ENCODE measurements at regions not wholly inside any gene's neighbourhood (a gene's known extent, or its start where the extent isn't known, plus 50 kb on each side); places are given as distances from the start of the nearest gene placed in this dataset.
A peak's percentile ranks its signal among the peaks of the same experiment; 100 is the strongest.

GRCh38 chr4:82049294-82049693, 324.5 kb downstream of the HNRNPD start:
- TF ChIP-seq CTCF (IDR thresholded peaks at IDR 0.05; ENCODE audit: insufficient read depth, low read depth, low read length) = no peak
- ChIA-PET POLR2A (no interaction called here), CTCF (no interaction called here)
- no peak for DNase-seq (ENCODE audit: low read depth)
- Histone ChIP-seq H3K36me3 (ENCODE audit: control insufficient read depth, insufficient read depth, low read length) (no peaks in the 10 kb centered on the region), H3K27me3 (ENCODE audit: control insufficient read depth, insufficient read depth, low read length) (peaks cover 8% of the 10 kb centered on the region; the same call in 1 of the 2 replicates), H3K4me3 (ENCODE audit: low read depth, low read length) (no peak overlapping the region)

DNA sequence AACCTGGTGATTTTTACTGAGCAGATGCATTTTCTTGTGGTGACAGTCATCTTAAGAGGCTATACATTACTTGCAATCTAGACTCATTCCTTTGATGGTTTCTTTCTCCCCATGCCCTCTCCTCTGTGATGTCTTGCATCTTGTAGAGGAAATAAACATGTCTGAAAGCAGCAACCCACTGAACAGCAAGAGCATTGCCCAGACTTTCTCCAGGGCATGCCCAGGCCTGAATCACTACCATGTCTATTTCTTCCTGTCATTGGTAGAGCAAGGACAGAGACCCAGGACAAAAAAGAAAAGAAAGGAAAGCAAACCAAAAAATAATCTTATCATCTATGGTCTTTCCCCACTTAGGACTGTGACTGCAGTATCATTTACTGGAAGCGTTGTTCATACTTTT, 326.1 kb downstream of the HNRNPD start:
- Histone ChIP-seq H3K36me3 (ENCODE audit: control insufficient read depth, insufficient read depth, low read length) (no peaks in the 10 kb centered on the region), H3K4me3 (ENCODE audit: low read depth, low read length) (no peak overlapping the region), H3K27me3 (ENCODE audit: control insufficient read depth, insufficient read depth, low read length) (peaks cover 13% of the 10 kb centered on the region)
- no peak for DNase-seq (ENCODE audit: low read depth)
- ChIA-PET POLR2A (no interaction called here), CTCF (no interaction called here)
- no peak for TF ChIP-seq CTCF (IDR thresholded peaks at IDR 0.05; ENCODE audit: insufficient read depth, low read depth, low read length)

- POLR2A ChIA-PET = no interaction called here
- H3K4me3 ChIP-seq (ENCODE audit: low read depth, low read length) = no peak overlapping the region
- DNase-seq (ENCODE audit: low read depth) = no peak
- CTCF ChIA-PET = no interaction called here
- TF ChIP-seq CTCF (IDR thresholded peaks at IDR 0.05; ENCODE audit: insufficient read depth, low read depth, low read length) = no peak
- peaks cover 13% of the 10 kb centered on the region for H3K27me3 ChIP-seq (ENCODE audit: control insufficient read depth, insufficient read depth, low read length)
- no peaks in the 10 kb centered on the region for H3K36me3 ChIP-seq (ENCODE audit: control insufficient read depth, insufficient read depth, low read length)
Measured at GRCh38 chr4:82046796-82047195, 327.0 kb downstream of the HNRNPD start.

GRCh38 chr4:82045267-82045666, 328.5 kb downstream of the HNRNPD start:
- no peak overlapping the region for H3K4me3 ChIP-seq (ENCODE audit: low read depth, low read length)
- no peaks in the 10 kb centered on the region for H3K36me3 ChIP-seq (ENCODE audit: control insufficient read depth, insufficient read depth, low read length)
- CTCF ChIA-PET = no interaction called here
- no peak for TF ChIP-seq CTCF (IDR thresholded peaks at IDR 0.05; ENCODE audit: insufficient read depth, low read depth, low read length)
- POLR2A ChIA-PET = no interaction called here
- DNase-seq (ENCODE audit: low read depth) = no peak
- peaks cover 13% of the 10 kb centered on the region for H3K27me3 ChIP-seq (ENCODE audit: control insufficient read depth, insufficient read depth, low read length)

GRCh38 chr4:82044141-82044993, 329.4 kb downstream of the HNRNPD start:
- Histone ChIP-seq H3K4me3 (ENCODE audit: low read depth, low read length) (peak overlapping the region; percentile 24), H3K36me3 (ENCODE audit: control insufficient read depth, insufficient read depth, low read length) (no peaks in the 10 kb centered on the region), H3K27me3 (ENCODE audit: control insufficient read depth, insufficient read depth, low read length) (peaks cover 13% of the 10 kb centered on the region)
- ChIA-PET POLR2A (no interaction called here), CTCF (no interaction called here)
- DNase-seq (ENCODE audit: low read depth) = no peak
- TF ChIP-seq CTCF (IDR thresholded peaks at IDR 0.05; ENCODE audit: insufficient read depth, low read depth, low read length) = no peak

All from BJ (cell line).